ENCODE measurements at regions not wholly inside any gene's neighbourhood (a gene's known extent, or its start where the extent isn't known, plus 50 kb on each side); places are given as distances from the start of the nearest gene placed in this dataset.
"Not testable (repeated sequence)": the region's sequence is repeated elsewhere in the genome, so short reads cannot be mapped to it uniquely, and the experiment has no call there.

DNA sequence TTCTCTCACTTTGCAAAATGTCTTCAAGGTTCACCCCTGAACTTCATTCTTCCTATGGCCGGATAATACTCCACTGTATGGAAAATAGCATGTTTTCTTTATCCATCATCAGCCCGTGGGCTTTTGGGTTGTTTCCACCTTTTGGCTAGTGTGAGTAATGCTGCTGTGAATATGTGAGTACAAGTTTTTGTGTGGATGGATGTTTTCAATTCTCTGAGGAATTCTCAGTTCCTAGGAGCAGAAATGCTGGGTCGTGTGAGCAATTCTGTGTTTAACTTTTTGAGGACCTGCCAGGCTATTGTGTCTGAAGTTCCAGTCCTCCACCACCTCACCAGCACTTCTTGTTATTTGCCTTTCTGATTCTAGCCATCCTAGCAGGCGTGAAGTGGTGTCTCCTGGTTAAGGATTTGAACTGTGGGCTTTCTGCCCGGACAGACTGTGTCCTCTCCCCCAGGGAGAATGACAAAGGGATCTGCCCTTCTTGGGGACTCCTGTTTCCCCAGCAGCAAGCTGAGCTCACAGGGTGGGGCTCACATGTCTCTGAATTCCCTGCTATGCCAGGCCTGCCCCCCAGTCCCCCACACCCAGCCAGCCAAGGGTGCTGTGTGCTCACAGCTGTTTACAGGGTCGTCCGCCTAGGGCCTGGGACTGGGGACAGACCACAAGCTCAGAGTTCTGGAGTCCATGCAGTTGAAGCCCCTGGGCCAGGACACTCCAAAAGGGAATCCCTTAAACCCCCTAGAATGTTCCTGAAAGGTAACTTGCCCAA is 92.2 kb upstream of the CIBAR2 start:
- DNase-seq: no peak

DNA sequence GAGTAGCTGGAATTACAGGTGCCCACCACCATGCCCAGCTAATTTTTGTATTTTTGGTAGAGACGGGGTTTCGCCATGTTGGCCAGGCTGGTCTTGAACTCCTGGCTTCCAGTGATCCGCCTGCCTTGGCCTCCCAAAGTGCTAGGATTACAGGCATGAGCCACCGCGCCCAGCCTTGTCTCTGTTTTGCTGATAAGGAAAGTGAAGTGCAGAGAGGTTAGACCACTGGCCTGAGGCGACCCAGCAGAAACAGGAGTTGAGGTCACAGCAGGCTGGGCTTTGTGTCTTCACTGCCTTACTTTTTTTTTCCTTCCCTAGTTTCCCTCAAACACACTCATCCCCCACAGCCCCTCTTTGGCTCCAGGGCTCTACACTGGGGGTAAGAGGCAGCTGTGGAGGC is 93.0 kb upstream of the CIBAR2 start:
- DNase-seq: not testable (repeated sequence)

DNA sequence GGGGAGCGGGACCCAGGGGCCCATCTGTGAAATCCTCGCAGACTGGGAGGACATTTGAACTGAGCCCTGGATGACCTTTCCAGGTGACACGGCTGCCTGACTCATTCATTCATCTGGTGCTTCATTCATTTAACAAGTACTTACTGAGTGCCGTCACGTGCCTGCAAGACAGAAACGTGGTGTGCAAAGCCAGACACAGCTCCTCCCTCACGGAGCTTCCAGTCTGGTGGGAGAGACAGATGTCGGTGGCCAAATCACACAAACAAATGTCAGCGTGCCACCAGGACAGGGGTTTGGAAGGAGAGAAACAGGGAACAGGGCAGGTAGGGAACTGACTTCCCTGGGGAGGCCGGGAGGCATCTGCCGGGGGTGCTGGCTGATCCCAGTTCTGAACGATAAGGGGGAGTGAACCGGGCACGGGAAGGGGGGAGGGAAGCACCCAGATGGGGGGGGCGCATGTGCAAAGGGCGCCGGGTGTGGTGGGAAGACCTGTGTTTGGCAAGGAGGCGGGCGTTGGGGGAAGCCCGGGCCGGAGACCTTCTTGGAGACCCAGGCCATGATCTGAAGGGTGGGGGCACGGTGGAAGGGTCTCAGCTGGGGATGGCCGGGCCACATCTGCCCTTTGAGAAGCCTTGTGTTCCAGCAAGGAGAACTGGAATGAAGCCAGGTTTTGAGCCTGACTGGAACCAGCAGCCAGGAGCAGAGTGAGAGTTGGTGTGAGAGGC is 93.6 kb upstream of the CIBAR2 start:
- DNase-seq: no peak

DNA sequence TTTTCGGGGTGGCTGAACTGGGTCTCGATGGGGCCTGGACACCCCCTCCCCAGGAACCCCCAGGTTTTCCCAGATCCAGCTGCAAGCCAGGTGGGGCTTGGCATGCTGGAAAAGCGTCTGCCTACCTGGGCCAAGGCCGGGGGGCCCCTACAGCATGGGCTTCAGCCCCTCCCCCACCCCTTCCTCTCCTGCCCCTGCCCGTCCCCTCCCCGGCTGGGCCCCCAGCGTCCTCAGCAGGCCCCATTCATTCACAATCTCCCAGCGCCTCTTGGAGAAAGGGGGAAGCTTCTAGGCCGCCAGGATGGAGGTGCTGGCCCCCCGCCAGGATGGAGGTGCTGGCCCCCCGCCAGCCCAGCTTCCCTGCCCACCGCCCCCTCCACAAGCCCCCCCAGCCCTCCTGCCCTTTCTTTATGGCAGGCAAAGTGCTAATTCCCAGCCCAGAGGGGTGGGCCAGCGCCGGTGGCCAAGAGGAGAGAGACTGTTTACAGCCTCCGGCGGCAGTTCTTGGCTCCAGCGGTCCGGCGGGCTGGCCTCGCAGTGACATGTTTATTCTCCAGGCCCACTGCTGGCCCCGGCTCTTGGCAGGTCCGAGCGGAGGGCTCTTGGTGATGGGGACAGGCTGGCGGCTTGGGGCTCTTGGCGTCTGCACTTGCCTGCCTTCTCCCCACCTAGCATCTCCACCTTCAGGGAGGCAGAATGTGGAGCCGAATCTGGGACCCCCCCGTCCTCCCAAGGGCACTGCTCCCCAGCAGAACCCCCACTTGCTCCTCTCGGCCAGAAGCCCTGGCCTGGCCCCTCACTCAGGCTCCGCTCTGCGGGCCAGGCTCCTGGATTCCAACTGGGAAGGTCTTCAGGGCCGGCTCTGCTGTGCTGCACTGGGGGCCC is 94.4 kb upstream of the CIBAR2 start:
- DNase-seq: no peak

DNA sequence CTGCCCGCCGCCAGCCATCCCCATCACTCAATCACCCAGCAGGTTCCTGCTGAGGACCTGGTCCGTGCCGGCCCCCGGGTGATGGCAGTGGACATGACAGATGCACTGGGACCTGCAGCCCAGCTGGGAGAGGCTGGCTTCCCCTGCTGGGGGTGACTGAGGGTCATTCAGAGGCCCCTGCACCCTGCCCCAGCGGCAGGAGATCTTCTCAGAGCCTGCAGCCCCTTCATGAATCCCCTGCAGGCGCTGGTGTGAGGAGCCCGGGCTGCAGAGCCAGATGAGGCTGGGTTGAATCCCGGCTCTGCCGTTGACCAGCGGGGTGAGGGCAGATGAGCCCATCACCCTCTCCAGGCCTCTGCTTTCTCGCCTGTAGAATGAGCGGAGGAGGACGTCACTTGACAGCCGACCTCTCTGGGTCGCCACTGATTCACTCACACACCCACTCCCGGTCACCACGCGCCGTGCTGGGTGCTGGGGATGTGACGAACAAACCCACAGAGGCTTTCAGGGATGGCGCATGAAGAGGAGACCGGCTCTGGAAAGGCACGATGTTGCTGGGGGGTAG is 95.2 kb upstream of the CIBAR2 start:
- no peak for DNase-seq

DNA sequence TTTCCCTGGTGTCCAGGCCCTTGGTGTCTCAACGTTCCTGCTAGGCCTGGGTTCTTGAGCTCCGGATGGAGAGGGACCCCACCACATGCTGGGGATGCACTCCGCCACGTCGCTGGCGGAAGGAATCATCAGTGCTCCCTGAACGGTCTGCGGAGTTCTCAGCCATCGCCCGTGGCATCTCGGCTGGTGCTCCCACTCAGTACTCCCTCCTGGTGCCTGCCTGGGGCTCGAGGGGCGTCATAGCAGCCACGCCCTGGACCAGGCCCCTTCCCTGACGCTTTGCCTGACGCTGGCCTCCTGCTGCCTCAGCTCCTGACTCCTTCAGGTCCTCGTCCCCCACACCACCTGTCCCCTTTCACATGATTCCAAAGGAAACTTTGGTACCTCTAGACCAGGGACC is 95.9 kb upstream of the CIBAR2 start:
- DNase-seq: no peak

DNA sequence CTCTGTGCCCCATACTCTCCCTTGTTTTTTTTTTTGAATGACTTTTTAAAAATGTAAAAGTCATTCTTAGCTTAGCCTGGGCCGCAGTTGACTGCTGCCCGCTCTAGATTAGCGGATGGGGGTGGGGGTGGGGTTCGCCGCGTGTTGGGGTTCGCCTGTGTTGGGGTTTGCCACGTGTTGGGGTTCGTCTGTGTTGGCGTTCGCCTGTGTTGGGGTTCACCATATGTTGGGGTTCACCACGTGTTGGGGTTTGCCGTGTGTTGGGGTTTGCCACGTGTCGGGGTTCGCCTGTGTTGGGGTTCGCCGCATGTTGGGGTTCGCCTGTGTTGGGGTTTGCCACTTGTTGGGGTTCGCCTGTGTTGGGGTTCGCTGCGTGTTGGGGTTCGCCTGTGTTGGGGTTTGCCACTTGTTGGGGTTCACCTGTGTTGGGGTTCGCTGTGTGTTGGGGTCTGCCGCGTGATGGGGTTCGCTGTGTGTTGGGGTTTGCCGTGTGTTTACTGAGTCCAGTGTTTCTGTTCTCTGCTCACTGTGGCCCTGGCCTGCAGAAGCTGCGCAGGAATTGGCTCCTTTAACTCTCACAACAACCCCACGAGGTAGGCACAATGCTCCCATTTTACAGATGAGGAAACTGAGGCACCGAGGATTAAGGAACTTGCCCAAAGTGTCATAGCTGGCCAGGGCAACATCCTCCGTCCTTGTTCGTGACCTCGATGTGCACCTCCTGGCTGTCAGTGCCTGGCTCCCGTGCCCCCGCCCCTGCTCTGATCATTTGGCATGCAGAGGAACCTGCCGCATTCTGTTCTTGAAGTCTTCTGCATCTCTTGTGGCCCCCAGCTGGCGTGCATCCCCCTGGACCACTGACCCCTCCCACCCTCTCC is 96.6 kb upstream of the CIBAR2 start:
- no peak for DNase-seq

DNA sequence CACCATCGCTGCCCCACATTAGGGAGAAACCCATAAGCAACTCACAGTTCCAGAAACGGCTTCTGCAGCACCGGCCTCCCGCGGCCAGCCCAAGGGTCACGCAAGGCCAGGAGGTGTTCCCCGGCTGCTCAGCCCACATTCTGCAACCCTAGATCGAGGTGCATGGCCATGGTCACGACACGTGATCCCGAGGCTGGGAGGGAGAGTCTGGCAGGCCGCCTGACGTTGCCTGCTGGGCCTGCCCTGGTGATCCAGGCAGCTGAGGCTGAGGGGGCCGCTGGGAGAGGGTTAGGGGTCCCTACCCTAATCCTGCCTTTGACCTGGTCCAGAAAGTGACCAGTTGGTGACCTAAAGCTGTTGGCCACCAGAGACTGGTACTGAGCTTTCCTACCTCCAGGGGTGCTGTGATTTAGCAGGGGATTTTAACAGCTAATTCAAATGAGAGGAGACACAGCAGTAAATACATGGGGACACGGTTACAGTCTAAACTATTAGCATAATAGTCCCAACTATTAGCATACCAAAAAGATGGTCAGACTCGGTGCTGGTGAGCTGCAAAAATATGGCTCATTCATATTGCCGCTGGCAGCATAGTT is 97.4 kb upstream of the CIBAR2 start:
- DNase-seq: no peak

DNA sequence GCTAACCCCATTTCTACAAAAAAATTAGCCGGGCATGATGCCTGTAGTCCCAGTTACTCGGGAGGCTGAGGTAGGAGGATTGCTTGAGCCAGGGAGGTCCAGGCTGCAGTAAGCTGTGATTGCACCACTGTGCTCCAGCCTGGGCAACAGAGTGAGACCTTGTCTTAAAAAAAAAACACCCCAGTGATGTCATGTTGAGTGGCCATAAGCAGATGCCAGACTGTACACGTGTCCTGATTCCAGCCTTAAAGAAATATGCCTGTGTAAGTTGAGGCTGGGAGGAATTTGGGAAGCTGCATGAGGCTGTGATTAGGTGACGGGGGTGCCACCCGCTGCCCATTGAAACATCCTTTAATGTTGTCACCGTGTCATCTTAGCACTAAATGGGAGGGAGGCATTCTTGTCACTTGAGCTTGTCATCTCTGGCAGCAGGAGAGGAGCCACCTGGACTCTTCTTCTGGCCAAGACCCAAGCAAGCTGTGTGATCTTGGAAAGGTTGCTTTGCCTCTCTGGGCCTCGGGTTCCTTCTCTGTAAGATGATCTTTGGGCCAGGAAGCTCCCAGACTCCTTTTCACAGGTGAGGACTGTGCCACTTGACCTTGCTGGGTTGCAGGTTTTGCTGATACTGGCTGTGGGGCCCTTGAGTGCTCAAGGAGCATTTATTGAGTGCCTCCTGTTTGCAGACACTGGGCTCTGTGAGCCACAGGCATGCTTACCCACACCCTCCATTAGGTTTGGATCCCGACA is 98.3 kb upstream of the CIBAR2 start:
- no peak for DNase-seq

DNA sequence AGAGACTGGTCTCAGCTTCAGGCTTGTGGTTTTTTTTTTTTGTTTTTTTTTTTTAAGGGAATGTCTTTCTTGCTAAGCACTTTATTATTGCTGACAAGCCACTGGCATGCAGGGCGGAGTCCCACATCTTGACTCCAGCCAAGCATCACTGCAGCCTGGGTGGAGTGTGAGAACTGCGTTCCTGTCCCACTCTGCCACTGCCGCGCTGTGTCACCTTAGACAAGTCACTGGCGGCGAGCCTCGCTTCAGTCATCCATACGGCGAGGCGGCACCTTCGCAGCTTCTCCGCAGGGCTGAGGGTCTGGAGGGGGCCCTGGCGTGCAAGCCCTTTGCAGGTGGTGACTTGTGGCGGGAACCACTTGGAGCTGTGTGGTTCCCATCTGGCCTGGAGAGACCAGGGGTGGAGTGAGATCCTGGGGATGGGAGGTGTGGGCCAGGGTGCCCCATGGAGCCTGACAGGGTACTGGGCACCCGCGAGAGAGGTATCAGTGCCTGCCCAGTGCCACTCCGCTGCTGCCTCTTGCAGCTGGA is 99.1 kb upstream of the CIBAR2 start:
- no peak for DNase-seq

DNA sequence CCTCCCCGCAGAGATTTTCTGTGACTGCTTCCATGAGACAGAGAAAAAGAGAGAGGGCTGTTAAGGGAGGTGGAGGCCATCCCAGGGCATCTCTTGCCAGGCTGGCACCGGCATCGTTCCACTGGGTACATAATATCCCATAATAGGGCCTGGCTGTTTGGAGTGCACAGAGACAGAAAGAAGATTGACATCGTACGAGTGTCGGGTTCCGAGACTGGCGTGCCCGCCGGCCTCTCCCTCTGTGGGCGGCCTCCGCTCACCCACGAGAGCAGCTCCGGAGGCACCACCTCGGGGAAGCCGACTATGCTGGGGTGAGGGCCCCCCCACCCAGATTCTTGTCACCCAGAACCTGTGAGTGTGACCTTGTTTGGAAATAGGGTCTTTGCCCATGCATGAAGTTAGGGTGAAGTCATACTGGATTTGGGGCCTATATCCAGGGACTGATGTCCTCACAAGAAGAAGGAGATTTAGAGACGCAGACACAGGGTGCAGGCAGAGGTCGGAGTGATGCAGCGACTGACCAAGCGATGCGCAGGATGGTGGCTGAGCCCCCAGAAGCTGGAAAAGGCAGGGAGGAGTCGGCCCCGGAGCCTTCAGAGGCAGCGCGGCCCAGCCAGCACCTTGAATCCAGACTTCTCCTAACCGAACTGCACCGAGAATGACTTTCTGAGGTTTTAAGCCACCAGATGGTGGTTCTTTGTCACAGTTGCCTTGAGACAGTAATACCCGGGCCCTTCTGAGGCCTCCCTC is 101.8 kb upstream of the CIBAR2 start:
- no peak for DNase-seq

DNA sequence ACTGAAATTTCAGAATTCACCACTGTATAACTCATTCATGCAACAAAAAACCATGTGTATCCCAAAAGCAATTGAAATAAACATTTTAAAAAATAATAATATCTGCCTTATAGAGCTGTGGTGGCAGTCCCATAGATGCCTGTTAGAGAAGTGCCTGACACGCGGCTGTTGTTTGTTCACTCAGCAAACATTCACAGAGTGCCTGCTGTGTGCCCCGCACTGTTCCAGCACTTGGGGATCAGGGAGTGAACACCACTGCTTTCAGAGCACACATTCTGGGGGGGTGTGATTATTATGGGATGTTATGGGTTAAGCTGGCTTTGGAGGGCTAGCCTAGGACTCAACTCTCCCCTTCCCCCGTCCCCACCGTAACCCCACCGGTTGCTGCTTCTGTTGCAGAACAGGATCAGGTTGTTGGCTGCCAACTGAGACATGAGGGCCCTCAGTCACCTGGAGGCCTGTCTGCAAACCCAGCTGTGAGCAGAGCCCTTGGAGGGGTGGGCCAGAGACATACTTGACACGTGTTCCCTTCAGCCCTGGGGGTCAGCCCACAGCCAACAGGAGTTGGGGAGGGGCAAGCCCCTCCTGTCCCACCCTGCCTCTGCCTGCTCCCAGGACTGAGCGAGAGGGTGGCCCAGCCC is 103.3 kb upstream of the CIBAR2 start:
- DNase-seq: no peak

DNA sequence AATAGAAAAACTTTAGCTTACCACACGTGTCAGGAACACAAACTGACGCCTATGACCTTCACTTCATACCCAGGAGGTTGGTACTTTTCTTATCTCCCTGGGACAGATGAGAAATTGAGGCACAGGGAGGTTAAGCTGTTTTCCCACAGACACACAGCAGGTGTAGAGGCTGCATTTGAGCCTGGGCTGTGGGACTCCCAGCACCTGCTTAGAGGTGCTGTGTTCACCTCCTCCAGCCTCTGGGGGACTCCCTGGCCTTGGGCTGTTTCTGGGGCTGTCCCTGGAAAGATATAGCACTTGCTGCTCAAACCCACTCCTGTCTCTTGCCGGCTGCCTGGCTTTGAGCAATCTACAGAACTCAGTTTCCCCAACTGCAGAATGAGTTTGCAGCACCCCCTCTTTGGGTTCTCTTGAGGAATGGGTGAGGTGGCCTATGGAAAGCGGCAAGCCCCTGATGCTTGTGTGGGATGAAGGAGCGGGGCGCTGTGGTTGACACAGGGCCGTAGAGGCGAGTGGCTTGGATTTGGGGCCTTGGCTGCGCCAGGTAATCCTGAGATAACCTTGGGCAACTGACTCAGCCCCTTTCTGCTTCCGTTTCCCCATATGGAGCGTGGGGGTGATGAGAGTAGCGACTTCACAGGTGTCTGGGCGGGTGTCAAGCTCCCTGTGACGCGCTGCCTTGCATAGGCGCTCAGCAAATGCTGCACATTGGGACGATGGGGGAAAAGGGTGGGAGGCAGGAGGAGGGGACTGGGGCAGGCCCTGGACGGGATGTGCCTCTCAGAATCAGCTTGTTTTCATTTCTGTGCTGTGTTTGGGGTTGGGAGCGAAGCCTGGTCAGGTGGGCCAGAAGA is 104.5 kb upstream of the CIBAR2 start:
- DNase-seq: no peak

DNA sequence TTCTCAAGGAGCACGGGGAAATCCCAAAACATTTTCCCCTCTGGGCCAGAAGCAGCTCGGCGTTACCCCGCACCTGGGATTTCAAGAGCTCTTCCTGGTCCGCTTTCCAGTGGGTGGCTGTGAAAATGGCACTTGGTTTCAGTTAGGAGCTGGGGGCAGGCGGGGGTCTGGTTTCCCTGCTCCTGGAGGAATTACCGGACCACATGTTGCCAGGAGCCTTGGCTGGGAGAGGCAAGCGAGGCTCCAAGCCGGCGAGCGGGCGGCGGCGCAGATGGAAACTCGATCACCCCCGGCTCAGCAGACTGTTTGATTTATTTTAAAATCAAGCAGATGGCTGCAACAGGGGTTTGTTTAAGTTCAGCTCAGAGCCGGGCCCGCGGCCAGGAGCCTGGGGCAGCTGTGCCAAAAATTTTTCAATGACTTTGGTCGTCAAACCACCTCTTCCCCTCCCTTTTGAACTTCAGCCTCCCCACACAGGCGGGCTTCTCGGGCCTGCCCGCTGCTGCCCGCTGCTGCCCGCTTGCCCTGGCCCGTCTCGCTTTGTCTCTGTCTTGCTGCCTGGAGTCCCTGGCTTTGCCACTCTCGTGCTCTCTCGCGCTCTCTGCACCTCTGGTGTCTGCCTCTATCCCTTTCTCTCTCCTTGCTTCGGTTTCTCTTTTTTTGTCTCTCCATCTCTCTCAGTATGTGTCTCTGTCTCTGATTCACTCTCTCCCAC is 108.0 kb upstream of the CIBAR2 start:
- DNase-seq: no peak

DNA sequence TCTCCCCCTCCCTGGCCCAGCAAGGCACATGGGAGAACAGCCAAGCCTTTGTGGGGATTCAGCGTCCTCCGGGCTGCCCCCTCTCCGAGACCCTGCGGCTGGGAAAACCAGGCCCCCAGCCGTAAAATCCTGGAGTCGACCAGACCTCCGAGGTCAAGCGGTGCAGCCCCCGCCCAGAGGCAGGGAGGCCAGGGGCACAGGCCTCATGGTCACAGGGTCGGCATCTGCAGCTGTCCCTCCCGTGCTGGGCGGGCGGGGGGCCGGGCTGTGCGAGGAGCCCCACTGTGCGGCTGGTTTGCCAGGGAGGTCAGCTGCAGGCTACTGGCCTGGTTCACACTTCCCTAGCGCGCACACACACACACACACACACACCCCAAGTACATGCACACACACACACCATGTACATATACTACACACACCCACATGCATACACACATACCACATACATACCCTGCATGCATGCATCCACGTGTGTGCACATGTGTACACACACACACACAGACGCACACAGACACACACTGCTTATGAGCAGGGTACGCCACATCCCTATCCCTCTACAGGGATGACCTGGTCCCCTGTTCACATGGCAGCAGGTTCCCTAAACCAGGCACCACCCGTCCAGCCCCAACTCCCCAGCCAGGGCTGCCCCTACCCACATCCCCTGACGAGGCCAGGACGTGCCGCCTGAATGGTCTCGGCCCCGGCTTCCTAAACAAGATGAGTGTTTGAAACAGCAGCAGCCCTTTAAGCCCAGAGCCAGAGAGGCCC is 108.9 kb upstream of the CIBAR2 start:
- DNase-seq: no peak

DNA sequence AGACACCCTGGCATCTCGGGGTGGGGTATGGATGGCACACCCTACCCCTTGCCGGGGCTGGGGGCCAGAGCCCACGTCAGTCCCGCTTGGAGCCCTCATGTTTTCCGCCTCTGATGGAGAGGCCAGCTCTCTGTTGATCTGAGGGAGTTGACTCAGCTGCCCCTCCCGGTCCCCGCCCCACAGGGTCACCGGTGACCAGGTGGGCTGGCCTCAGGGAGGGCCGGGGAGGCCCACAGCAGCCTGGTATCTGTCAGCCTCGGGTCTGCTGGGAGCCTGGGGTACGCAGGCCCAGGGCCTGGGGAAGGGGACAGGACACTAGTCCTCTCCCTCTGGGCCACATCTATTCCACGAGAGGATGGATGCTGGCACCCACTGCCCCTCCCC is 109.5 kb upstream of the CIBAR2 start:
- no peak for DNase-seq

All from CD4-positive, alpha-beta T cell treated with Interleukin-6 for 4 hours (primary cell).